Spleen (tissue), 3 donors: ENCODE measurements at regions not wholly inside any gene's neighbourhood (a gene's known extent, or its start where the extent isn't known, plus 50 kb on each side); places are given as distances from the start of the nearest gene placed in this dataset.

Source experiments
- POLR2A ChIP-seq, 3 donors: fragments of 450-650 bp; IDR thresholded peaks; one replicate each; pipeline ENCODE4 v1.5.1; 2017; ENCODE audit warnings: antibody characterized with exemption in 3 of 3, mild to moderate bottlenecking in 1 of 3
- POLR2AphosphoS5 ChIP-seq, 3 donors: sonication (generic); formaldehyde crosslinking; IDR thresholded peaks; one replicate each; pipeline ENCODE4 v1.5.1; 2017; ENCODE audit warnings: antibody characterized with exemption in 3 of 3

- TF ChIP-seq POLR2AphosphoS5 (IDR thresholded peaks at IDR 0.05) (no peak), POLR2A (IDR thresholded peaks at IDR 0.05) (no peak)
Observed at GRCh38 chr3:75001330-75001729, 386.9 kb upstream of the CNTN3 start.
